Epithelial cell of esophagus (primary cell): ENCODE measurements at regions not wholly inside any gene's neighbourhood (a gene's known extent, or its start where the extent isn't known, plus 50 kb on each side); places are given as distances from the start of the nearest gene placed in this dataset.

Source experiments
- DNase-seq: peaks from one replicate; pipeline ENCODE4 v3.0.0; 2010; ENCODE audit warnings: low read depth
- H3K4me3 ChIP-seq: 2 replicates; pipeline ENCODE4 v1.5.1; 2011; ENCODE audit warnings: mild to moderate bottlenecking, low read length, control low read depth
- TF ChIP-seq, protein P1 (sequence below): IDR thresholded peaks from 2 replicates; pipeline ENCODE4 v1.5.1; 2011; ENCODE audit warnings: low read depth, mild to moderate bottlenecking, low read length, control low read depth, inconsistent platforms; ENCODE audit not compliant: insufficient read depth; ENCODE audit errors: missing control alignments

GRCh38 chr6:163940705-163941623, 526.4 kb downstream of the QKI start:
- TF ChIP-seq, protein P1, sequence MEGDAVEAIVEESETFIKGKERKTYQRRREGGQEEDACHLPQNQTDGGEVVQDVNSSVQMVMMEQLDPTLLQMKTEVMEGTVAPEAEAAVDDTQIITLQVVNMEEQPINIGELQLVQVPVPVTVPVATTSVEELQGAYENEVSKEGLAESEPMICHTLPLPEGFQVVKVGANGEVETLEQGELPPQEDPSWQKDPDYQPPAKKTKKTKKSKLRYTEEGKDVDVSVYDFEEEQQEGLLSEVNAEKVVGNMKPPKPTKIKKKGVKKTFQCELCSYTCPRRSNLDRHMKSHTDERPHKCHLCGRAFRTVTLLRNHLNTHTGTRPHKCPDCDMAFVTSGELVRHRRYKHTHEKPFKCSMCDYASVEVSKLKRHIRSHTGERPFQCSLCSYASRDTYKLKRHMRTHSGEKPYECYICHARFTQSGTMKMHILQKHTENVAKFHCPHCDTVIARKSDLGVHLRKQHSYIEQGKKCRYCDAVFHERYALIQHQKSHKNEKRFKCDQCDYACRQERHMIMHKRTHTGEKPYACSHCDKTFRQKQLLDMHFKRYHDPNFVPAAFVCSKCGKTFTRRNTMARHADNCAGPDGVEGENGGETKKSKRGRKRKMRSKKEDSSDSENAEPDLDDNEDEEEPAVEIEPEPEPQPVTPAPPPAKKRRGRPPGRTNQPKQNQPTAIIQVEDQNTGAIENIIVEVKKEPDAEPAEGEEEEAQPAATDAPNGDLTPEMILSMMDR = no peak
- no peak for DNase-seq
- H3K4me3 ChIP-seq = no peak overlapping the region

- TF ChIP-seq, protein P1 = no peak
- H3K4me3 ChIP-seq = no peak overlapping the region
- no peak for DNase-seq
Observed at GRCh38 chr6:163937071-163937470, 522.6 kb downstream of the QKI start.

DNA sequence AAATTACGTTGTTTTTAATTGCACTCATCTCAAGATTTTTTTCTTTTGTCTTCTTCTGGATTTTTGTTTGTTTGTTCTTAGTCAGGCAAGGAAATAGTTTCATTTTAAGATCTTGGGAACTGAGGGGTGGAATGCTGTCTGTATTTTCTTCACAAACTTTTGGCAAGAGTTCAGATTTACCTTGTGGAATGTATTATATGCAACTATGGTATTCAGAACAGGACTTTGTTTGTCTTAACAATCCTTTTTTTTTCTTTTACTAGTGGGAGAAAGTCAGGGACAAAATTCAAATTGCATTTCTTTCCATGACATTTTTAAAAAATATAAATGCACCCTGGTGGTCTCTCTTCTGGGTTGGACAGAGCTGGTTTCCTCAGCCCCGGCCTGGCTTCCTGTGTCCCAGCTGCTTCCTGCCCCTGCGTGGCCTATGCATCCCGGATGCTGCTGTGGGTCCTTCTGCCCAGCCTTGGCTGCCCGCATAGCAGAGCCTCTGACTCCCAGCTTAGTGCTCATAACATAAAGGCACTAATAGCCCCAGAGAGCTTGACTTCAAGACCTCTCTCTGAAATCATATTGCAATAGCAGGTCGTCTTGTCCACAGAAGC, 520.7 kb downstream of the QKI start:
- no peak for DNase-seq

GRCh38 chr6:163930012-163930411, 515.5 kb downstream of the QKI start:
- H3K4me3 ChIP-seq = no peak overlapping the region
- DNase-seq = no peak
- TF ChIP-seq, protein P1 = no peak

More for the DNA sequence above, 520.7 kb downstream of the QKI start:
- H3K4me3 ChIP-seq = no peak overlapping the region
- TF ChIP-seq, protein P1 = no peak

- TF ChIP-seq, protein P1 = no peak
- DNase-seq = no peak
- no peak overlapping the region for H3K4me3 ChIP-seq
Observed at GRCh38 chr6:163929538-163929937, 515.0 kb downstream of the QKI start.

DNA sequence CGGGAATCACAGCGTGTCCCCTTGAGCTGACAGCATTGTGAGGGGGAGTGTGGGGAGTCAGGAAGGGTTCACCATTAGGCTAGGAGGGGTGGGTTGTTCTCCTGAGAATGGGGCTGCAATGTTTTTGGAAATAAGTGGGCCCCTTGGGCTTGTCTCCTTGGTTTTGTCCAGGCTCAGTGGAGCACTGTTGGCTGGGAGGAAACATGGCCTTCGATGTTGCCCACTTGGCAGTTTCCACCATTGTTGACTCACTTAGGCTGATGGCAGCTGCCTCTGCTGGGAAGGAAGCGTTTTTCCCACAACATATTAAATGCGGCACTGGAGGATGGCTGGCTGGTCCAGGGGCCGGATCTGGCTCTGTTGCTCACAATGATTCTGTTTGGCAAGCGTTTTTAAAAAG, 512.1 kb downstream of the QKI start:
- TF ChIP-seq, protein P1 = no peak
- no peak overlapping the region for H3K4me3 ChIP-seq
- no peak for DNase-seq
